Endodermal cell (in vitro differentiated cells): ENCODE measurements at regions not wholly inside any gene's neighbourhood (a gene's known extent, or its start where the extent isn't known, plus 50 kb on each side); places are given as distances from the start of the nearest gene placed in this dataset. TPM values are rescaled to one million over a fixed set of nuclear protein-coding genes. Genes with fewer than 3 reads are reported as not detected.

Experiments
- DNase-seq: peaks from one replicate; pipeline ENCODE4 v3.0.0-alpha.2; 2017
- H3K27ac ChIP-seq: 2 replicates; pipeline ENCODE4 v1.5.1; 2013; ENCODE audit warnings: mild to moderate bottlenecking, low read depth, low read length, moderate library complexity
- H3K27me3 ChIP-seq: 2 replicates; pipeline ENCODE4 v1.6.1; 2013; ENCODE audit warnings: mild to moderate bottlenecking, low read length, moderate library complexity; ENCODE audit not compliant: insufficient read depth, control insufficient read depth, poor library complexity, severe bottlenecking
- H3K36me3 ChIP-seq: 2 replicates; pipeline ENCODE4 v1.7.0; 2013; ENCODE audit warnings: mild to moderate bottlenecking, low read length, moderate library complexity; ENCODE audit not compliant: control insufficient read depth, insufficient read depth
- H3K4me1 ChIP-seq: one replicate; pipeline ENCODE4 v1.7.0; 2013; ENCODE audit warnings: low read length; ENCODE audit not compliant: control insufficient read depth, insufficient read depth
- H3K4me3 ChIP-seq: 2 replicates; pipeline ENCODE4 v1.5.1; 2013; ENCODE audit warnings: mild to moderate bottlenecking, low read length, moderate library complexity
- H3K9ac ChIP-seq: 2 replicates; pipeline ENCODE4 v1.6.1; 2013; ENCODE audit warnings: mild to moderate bottlenecking, low read length, moderate library complexity; ENCODE audit not compliant: poor library complexity, severe bottlenecking; ENCODE audit errors: extremely low read depth
- H3K9me3 ChIP-seq: 2 replicates; pipeline ENCODE4 v1.6.1; 2013; ENCODE audit warnings: mild to moderate bottlenecking, low read length, moderate library complexity; ENCODE audit not compliant: control insufficient read depth
- H3K27ac Mint-ChIP-seq: 2 replicates; pipeline ENCODE4 v1.8.0; 2020; ENCODE audit warnings: mixed read lengths
- H3K27me3 Mint-ChIP-seq: 2 replicates; pipeline ENCODE4 v1.8.0; 2021; ENCODE audit warnings: mild to moderate bottlenecking, mixed read lengths; ENCODE audit not compliant: insufficient read depth
- H3K36me3 Mint-ChIP-seq: 2 replicates; pipeline ENCODE4 v1.8.0; 2020; ENCODE audit warnings: low read depth, mixed read lengths
- H3K4me1 Mint-ChIP-seq: 2 replicates; pipeline ENCODE4 v1.8.0; 2020; ENCODE audit warnings: mixed read lengths
- H3K4me3 Mint-ChIP-seq: 2 replicates; pipeline ENCODE4 v1.8.0; 2020; ENCODE audit warnings: mild to moderate bottlenecking, moderate library complexity, mixed read lengths
- H3K9me3 Mint-ChIP-seq: 2 replicates; pipeline ENCODE4 v1.8.0; 2020; ENCODE audit warnings: mild to moderate bottlenecking, mixed read lengths
- WGBS, 2 experiments: methylation state at CpG; one replicate each; pipeline versions ENCODE4 v1.1.5 to v1.1.7; 2013; ENCODE audit warnings: missing lambda C conversion rate in 2 of 2, mixed read lengths in 1 of 2; ENCODE audit not compliant: insufficient coverage in 1 of 2, insufficient read length in 1 of 2; 5-methylcytosine and 5-hydroxymethylcytosine counted together
- microRNA-seq: library from miRNA; unstranded; fragments of <30 nt; microRNA quantifications from one replicate; pipeline ENCODE4 v1.2.0, GENCODE V29; 2020; ENCODE audit warnings: borderline microRNAs expressed
- TF ChIP-seq, protein P1 (sequence below): fragments of 200-600 bp; sonication (generic); conservative IDR thresholded peaks from 2 replicates; pipeline ENCODE4 v1.5.0; 2021; ENCODE audit warnings: antibody characterized with exemption, mild to moderate bottlenecking

DNA sequence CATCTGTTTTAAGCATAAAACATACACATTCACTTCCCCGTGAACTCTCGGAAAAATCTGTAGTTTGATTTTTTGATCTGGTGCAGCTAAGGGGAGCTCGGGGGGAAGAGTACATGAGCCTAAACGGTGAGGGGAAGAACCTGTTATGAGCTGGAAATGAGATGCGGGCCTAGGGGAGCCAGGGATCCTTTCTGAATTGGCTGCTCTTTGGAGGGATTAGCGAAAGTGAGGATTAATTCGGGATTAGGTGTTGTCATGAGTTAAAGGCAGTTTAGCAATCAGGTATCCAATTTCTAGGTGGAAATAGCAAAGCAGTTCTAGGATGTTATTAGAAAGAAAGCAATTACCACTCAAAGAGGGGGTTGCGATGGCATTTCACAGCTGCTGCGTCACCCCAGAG lies 51.1 kb upstream of the ADARB2 start:
- no peak for DNase-seq
- 79 to 83% methylated on average over 6 to 8 of the region's 9 CpGs for WGBS, 2 experiments

More for the DNA sequence above, 51.1 kb upstream of the ADARB2 start:
- peaks cover 3% of the 10 kb centered on the region for H3K9me3 Mint-ChIP-seq
- H3K36me3 ChIP-seq, result no peaks in the 10 kb centered on the region
- H3K4me1 Mint-ChIP-seq, result peaks cover 2% of the 10 kb centered on the region
- peaks cover 18% of the 10 kb centered on the region for H3K27me3 Mint-ChIP-seq
- no peaks in the 10 kb centered on the region for H3K4me1 ChIP-seq
- H3K27ac ChIP-seq, result no peak overlapping the region
- H3K36me3 Mint-ChIP-seq, result no peaks in the 10 kb centered on the region
- no peak overlapping the region for H3K4me3 ChIP-seq
- no peak overlapping the region for H3K4me3 Mint-ChIP-seq
- TF ChIP-seq, protein P1, sequence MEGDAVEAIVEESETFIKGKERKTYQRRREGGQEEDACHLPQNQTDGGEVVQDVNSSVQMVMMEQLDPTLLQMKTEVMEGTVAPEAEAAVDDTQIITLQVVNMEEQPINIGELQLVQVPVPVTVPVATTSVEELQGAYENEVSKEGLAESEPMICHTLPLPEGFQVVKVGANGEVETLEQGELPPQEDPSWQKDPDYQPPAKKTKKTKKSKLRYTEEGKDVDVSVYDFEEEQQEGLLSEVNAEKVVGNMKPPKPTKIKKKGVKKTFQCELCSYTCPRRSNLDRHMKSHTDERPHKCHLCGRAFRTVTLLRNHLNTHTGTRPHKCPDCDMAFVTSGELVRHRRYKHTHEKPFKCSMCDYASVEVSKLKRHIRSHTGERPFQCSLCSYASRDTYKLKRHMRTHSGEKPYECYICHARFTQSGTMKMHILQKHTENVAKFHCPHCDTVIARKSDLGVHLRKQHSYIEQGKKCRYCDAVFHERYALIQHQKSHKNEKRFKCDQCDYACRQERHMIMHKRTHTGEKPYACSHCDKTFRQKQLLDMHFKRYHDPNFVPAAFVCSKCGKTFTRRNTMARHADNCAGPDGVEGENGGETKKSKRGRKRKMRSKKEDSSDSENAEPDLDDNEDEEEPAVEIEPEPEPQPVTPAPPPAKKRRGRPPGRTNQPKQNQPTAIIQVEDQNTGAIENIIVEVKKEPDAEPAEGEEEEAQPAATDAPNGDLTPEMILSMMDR, result no peak
- no peaks in the 10 kb centered on the region for H3K9me3 ChIP-seq
- no peak overlapping the region for H3K9ac ChIP-seq
- no peak overlapping the region for H3K27ac Mint-ChIP-seq
- no peaks in the 10 kb centered on the region for H3K27me3 ChIP-seq

Small RNA genes lying in the stretch of these regions (microRNA-seq; reads per million reads assigned to microRNA genes)
- not detected for gene MIR6072
